ENCODE measurements at regions not wholly inside any gene's neighbourhood (a gene's known extent, or its start where the extent isn't known, plus 50 kb on each side); places are given as distances from the start of the nearest gene placed in this dataset.
"Not testable (repeated sequence)": the region's sequence is repeated elsewhere in the genome, so short reads cannot be mapped to it uniquely, and the experiment has no call there.

DNA sequence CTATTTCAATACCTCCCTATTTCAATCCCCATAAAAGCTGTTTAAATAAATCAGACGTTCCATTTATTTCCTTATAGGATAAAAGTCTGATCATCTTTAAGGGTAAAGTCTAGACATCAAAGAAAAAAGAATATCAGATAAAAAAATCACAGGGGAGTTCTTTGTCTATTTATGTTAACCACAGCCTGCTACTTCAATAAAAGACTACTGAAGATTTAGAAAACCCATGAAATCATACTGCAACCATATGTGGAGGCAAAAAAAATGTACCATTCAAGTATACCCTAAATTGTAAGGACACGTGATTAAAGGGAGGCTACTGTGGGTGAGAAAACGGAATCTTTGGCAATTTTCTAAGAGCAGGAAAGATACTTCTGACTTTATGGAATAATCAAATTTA lies 108.2 kb upstream of the TNFSF4 start:
- no CpG with 5 or more reads among the region's 3 CpGs for WGBS (ENCODE audit: insufficient coverage)
- no peak for DNase-seq (ENCODE audit: low read depth in 4 of 6, low spot score in 6 of 6)

DNA sequence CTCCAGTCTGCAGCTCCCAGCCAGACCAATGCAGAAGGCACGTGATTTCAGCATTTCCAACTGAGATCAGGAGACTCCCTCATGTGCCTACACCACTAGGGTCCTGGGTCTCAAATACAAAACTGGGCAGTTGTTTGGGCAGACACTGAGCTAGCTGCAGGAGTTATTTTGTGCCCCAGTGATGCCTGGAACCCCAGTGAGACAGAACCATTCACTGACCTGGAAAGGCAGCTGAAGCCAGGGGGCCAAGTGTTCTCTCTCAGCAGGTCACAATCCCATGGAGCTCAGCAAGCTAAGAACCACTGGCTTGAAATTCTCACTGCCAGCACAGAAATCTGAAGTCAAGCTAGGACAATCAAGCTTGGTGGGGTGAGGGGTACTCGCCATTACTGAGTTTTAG lies 111.7 kb upstream of the TNFSF4 start:
- no peaks in the 10 kb centered on the region for H3K27me3 ChIP-seq (ENCODE audit: control insufficient read depth, insufficient read depth, low read length)
- no peak overlapping the region for H3K4me3 ChIP-seq (ENCODE audit: low read depth, low read length)
- DNase-seq (ENCODE audit: low read depth in 4 of 6, low spot score in 6 of 6) = no peak
- peaks cover 3% of the 10 kb centered on the region for H3K9me3 ChIP-seq (ENCODE audit: control insufficient read depth, insufficient read depth, low read length)
- H3K27ac ChIP-seq (ENCODE audit: low read depth, low read length) = no peak overlapping the region
- no peaks in the 10 kb centered on the region for H3K36me3 ChIP-seq (ENCODE audit: control insufficient read depth, insufficient read depth, low read length)
- WGBS (ENCODE audit: insufficient coverage) = 100% methylated on average over 1 of the region's 2 CpGs
- no peaks in the 10 kb centered on the region for H3K4me1 ChIP-seq (ENCODE audit: control insufficient read depth, insufficient read depth, low read length)

More for the DNA sequence above, 108.2 kb upstream of the TNFSF4 start:
- no peaks in the 10 kb centered on the region for H3K36me3 ChIP-seq (ENCODE audit: control insufficient read depth, insufficient read depth, low read length)
- no peak overlapping the region for H3K4me3 ChIP-seq (ENCODE audit: low read depth, low read length)
- H3K4me1 ChIP-seq (ENCODE audit: control insufficient read depth, insufficient read depth, low read length) = no peaks in the 10 kb centered on the region
- no peaks in the 10 kb centered on the region for H3K9me3 ChIP-seq (ENCODE audit: control insufficient read depth, insufficient read depth, low read length)
- H3K27me3 ChIP-seq (ENCODE audit: control insufficient read depth, insufficient read depth, low read length) = no peaks in the 10 kb centered on the region
- no peak overlapping the region for H3K27ac ChIP-seq (ENCODE audit: low read depth, low read length)

DNA sequence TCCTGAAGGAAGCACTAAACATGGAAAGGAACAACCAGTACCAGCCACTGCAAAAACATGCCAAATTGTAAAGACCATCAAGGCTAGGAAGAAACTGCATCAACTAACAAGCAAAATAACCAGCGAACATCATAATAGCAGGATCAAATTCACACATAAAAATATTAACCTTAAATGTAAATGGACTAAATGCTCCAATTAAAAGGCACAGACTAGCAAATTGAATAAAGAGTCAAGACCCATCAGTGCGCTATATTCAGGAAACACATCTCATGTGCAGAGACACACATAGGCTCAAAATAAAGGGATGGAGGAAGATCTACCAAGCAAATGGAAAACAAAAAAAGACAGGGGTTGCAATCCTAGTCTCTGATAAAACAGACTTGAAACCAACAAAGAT lies 117.2 kb upstream of the TNFSF4 start:
- H3K9me3 ChIP-seq (ENCODE audit: control insufficient read depth, insufficient read depth, low read length); DNase-seq (ENCODE audit: low read depth in 4 of 6, low spot score in 6 of 6); H3K4me1 ChIP-seq (ENCODE audit: control insufficient read depth, insufficient read depth, low read length); H3K36me3 ChIP-seq (ENCODE audit: control insufficient read depth, insufficient read depth, low read length); H3K27ac ChIP-seq (ENCODE audit: low read depth, low read length); H3K27me3 ChIP-seq (ENCODE audit: control insufficient read depth, insufficient read depth, low read length); H3K4me3 ChIP-seq (ENCODE audit: low read depth, low read length): not testable (repeated sequence)
- WGBS (ENCODE audit: insufficient coverage) = no CpG with 5 or more reads among the region's 2 CpGs

DNA sequence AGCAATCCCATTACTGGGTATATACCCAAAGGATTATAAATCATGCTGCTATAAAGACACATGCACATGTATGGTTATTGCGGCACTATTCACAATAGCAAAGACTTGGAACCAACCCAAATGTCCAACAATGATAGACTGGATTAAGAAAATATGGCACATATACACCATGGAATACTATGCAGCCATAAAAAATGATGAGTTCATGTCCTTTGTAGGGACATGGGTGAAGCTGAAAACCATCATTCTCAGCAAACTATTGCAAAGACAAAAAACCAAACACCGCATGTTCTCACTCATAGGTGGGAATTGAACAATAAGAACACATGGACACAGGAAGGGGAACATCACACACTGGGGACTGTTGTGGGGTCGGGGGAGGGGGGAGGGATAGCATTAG lies 120.9 kb upstream of the TNFSF4 start:
- H3K4me3 ChIP-seq (ENCODE audit: low read depth, low read length); H3K27ac ChIP-seq (ENCODE audit: low read depth, low read length); DNase-seq (ENCODE audit: low read depth in 4 of 6, low spot score in 6 of 6); H3K4me1 ChIP-seq (ENCODE audit: control insufficient read depth, insufficient read depth, low read length); H3K27me3 ChIP-seq (ENCODE audit: control insufficient read depth, insufficient read depth, low read length); H3K9me3 ChIP-seq (ENCODE audit: control insufficient read depth, insufficient read depth, low read length); H3K36me3 ChIP-seq (ENCODE audit: control insufficient read depth, insufficient read depth, low read length): not testable (repeated sequence)
- no CpG with 5 or more reads among the region's 3 CpGs for WGBS (ENCODE audit: insufficient coverage)

DNA sequence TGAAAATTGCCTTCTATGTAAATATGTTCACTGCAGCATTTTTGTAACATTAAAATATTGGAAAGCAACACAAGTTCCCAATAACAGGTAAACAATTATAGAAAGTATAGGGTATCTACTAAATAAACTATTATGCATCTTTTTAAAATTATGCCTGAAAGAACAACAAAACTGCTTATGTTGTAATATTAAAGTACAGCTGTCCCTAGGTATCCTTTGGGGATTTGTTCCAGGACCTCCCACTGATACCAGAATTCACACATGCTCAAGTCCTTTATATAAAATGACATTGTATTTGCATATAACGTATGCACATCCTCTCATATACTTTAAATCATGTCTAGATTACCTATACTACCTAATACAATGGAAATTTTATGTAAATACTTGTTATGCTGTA lies 121.8 kb upstream of the TNFSF4 start:
- no peaks in the 10 kb centered on the region for H3K4me1 ChIP-seq (ENCODE audit: control insufficient read depth, insufficient read depth, low read length)
- no peaks in the 10 kb centered on the region for H3K36me3 ChIP-seq (ENCODE audit: control insufficient read depth, insufficient read depth, low read length)
- H3K27ac ChIP-seq (ENCODE audit: low read depth, low read length) = no peak overlapping the region
- no CpG with 5 or more reads among the region's 1 CpG for WGBS (ENCODE audit: insufficient coverage)
- H3K27me3 ChIP-seq (ENCODE audit: control insufficient read depth, insufficient read depth, low read length) = no peaks in the 10 kb centered on the region
- no peak overlapping the region for H3K4me3 ChIP-seq (ENCODE audit: low read depth, low read length)
- no peak for DNase-seq (ENCODE audit: low read depth in 4 of 6, low spot score in 6 of 6)
- H3K9me3 ChIP-seq (ENCODE audit: control insufficient read depth, insufficient read depth, low read length) = no peaks in the 10 kb centered on the region

DNA sequence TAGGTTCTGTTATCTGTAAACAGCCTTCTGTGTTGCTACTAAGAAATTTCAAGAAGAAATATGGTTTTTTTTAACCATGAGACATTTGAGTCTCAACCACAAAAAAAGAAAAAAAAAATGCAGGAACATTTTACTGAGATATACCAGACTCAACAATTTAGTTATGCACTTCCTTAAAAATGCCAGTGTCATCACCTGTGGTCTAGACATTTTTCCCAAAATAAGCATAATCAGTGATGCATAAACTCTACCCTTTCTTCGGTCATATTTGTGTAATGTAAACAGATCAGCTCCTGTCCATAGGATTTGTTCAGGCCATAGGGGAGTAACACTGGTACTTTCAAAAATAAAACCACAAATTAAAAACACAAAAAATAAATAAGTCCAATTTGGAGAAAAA lies 122.6 kb upstream of the TNFSF4 start:
- Histone ChIP-seq H3K4me1 (ENCODE audit: control insufficient read depth, insufficient read depth, low read length) (no peaks in the 10 kb centered on the region), H3K27ac (ENCODE audit: low read depth, low read length) (no peak overlapping the region), H3K36me3 (ENCODE audit: control insufficient read depth, insufficient read depth, low read length) (no peaks in the 10 kb centered on the region), H3K27me3 (ENCODE audit: control insufficient read depth, insufficient read depth, low read length) (no peaks in the 10 kb centered on the region), H3K4me3 (ENCODE audit: low read depth, low read length) (no peak overlapping the region), H3K9me3 (ENCODE audit: control insufficient read depth, insufficient read depth, low read length) (no peaks in the 10 kb centered on the region)
- no CpG with 5 or more reads among the region's 1 CpG for WGBS (ENCODE audit: insufficient coverage)
- no peak for DNase-seq (ENCODE audit: low read depth in 4 of 6, low spot score in 6 of 6)

DNA sequence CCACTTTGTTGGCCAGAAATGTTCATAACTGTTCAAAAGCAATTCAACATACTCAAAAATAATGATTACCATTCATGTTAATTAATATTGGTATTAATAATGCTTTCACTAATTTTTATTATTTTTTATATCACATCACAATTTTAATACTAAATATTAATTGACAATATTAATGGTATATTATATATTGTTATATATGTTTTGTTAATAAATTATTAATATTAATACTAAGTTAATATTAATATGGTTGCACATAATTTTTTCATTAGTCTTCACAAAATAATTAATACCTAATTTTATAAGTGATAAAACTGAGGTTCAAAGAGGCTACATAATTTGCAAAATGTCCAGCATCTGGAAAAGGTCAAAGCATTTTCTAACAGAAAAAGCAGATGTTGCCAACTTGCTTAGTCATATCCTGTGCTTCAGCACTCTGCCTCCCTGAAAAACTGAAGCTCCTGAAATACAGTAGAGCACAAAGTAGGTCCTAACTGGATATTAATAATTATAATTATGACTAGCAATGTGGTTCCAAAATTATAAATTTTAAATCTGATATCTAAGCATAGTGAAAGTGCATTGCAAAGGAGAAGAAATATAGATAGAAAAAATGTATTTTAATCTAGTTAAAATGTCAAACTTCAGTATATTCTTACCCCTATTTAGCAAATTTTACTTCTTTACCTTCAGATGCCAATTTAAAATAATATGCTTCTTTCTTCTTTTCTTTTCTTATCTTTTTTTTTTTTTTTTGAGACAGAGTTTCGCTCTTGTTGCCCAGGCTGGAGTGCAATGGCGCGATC lies 123.2 kb upstream of the TNFSF4 start:
- DNase-seq (ENCODE audit: low read depth in 4 of 6, low spot score in 6 of 6) = no peak
- Histone ChIP-seq H3K4me3 (ENCODE audit: low read depth, low read length) (no peak overlapping the region), H3K9me3 (ENCODE audit: control insufficient read depth, insufficient read depth, low read length) (no peaks in the 10 kb centered on the region), H3K27me3 (ENCODE audit: control insufficient read depth, insufficient read depth, low read length) (no peaks in the 10 kb centered on the region), H3K36me3 (ENCODE audit: control insufficient read depth, insufficient read depth, low read length) (no peaks in the 10 kb centered on the region), H3K27ac (ENCODE audit: low read depth, low read length) (no peak overlapping the region), H3K4me1 (ENCODE audit: control insufficient read depth, insufficient read depth, low read length) (no peaks in the 10 kb centered on the region)
- WGBS (ENCODE audit: insufficient coverage) = no CpG with 5 or more reads among the region's 3 CpGs

DNA sequence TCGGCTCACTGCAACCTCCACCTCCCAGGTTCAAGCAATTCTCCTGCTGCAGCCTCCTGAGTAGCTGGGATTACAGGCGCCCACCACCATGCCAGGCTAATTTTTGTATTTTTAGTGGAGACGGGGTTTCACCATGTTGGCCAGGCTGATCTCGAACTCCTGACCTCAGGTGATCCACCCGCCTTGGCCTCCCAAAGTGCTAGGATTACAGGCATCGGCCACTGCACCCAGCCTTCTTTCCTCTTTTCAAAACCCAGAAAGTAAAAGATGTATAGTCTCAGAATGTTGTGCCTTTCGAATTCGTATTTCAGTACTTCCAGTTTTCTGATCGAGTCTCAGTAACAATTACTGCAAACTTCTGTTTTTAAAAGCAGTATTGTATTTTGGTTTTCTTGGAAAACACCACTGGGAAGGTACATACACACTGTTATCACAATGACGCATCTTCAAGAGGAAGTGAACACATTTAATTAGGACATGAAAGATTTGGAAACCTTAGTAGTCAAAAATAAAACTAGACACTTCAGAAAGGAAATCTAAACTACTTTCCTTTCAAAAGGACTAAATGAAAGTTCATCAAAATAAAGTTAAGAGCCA lies 123.9 kb upstream of the TNFSF4 start:
- not testable (repeated sequence) for H3K9me3 ChIP-seq (ENCODE audit: control insufficient read depth, insufficient read depth, low read length); H3K36me3 ChIP-seq (ENCODE audit: control insufficient read depth, insufficient read depth, low read length); H3K4me1 ChIP-seq (ENCODE audit: control insufficient read depth, insufficient read depth, low read length); H3K4me3 ChIP-seq (ENCODE audit: low read depth, low read length); DNase-seq (ENCODE audit: low read depth in 4 of 6, low spot score in 6 of 6); H3K27me3 ChIP-seq (ENCODE audit: control insufficient read depth, insufficient read depth, low read length); H3K27ac ChIP-seq (ENCODE audit: low read depth, low read length)
- 100% methylated on average over 1 of the region's 10 CpGs for WGBS (ENCODE audit: insufficient coverage)

DNA sequence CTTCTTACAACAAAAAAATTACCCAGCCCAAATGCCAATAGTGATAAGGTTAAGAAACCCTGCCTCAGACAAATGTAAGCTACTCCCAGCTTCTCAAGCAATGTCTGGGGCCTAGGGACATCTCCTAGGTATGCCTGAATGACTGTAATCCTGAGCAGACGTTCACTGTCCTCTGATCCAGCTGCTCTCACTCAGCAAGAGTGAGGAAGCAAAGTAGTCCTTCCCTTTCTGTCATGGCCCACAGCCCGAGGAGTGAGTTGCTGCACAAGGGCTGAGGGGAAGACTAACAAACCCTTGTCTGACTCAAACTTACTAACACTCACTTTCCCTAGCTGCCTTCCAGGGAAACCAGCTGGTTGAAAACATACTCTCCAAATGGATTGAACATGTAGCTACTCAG lies 124.9 kb upstream of the TNFSF4 start:
- WGBS (ENCODE audit: insufficient coverage) = 81% methylated on average over 2 of the region's 2 CpGs
- no peak for DNase-seq (ENCODE audit: low read depth in 4 of 6, low spot score in 6 of 6)
- Histone ChIP-seq H3K9me3 (ENCODE audit: control insufficient read depth, insufficient read depth, low read length) (no peaks in the 10 kb centered on the region), H3K36me3 (ENCODE audit: control insufficient read depth, insufficient read depth, low read length) (no peaks in the 10 kb centered on the region), H3K27me3 (ENCODE audit: control insufficient read depth, insufficient read depth, low read length) (no peaks in the 10 kb centered on the region), H3K4me3 (ENCODE audit: low read depth, low read length) (no peak overlapping the region), H3K27ac (ENCODE audit: low read depth, low read length) (no peak overlapping the region), H3K4me1 (ENCODE audit: control insufficient read depth, insufficient read depth, low read length) (no peaks in the 10 kb centered on the region)

DNA sequence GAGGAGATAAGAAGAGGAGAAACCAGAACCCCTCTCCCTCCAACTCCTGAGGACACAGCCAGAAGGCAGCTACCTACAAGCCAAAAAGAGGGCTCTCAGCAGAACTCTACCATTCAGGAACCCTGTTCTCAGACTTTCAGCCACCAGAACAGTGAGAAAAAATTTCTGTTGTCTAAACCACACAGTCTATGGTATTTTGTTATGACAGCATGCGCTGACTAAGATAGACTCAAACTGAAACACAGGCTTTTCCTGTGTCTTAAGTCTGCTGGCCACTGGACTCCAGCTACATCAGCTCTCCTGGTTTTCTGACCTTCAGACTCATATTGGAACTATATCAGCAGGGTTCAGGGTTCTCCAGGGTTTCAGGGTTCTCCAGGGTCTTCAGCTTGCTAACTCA lies 126.5 kb upstream of the TNFSF4 start:
- Histone ChIP-seq H3K27me3 (ENCODE audit: control insufficient read depth, insufficient read depth, low read length) (no peaks in the 10 kb centered on the region), H3K27ac (ENCODE audit: low read depth, low read length) (no peak overlapping the region), H3K4me1 (ENCODE audit: control insufficient read depth, insufficient read depth, low read length) (no peaks in the 10 kb centered on the region), H3K9me3 (ENCODE audit: control insufficient read depth, insufficient read depth, low read length) (no peaks in the 10 kb centered on the region), H3K4me3 (ENCODE audit: low read depth, low read length) (no peak overlapping the region), H3K36me3 (ENCODE audit: control insufficient read depth, insufficient read depth, low read length) (no peaks in the 10 kb centered on the region)
- WGBS (ENCODE audit: insufficient coverage) = 86% methylated on average over 1 of the region's 1 CpG
- DNase-seq (ENCODE audit: low read depth in 4 of 6, low spot score in 6 of 6) = no peak
